H1 (cell line): ENCODE measurements at regions not wholly inside any gene's neighbourhood (a gene's known extent, or its start where the extent isn't known, plus 50 kb on each side); places are given as distances from the start of the nearest gene placed in this dataset.

Experiments used
- EGR1 ChIP-seq: IDR thresholded peaks from 2 replicates; pipeline ENCODE4 v1.6.1; 2011; ENCODE audit warnings: low read depth, low read length, borderline replicate concordance
- RXRA ChIP-seq: IDR thresholded peaks from 2 replicates; pipeline ENCODE4 v1.6.1; 2011; ENCODE audit warnings: low read depth, mild to moderate bottlenecking, low read length, moderate library complexity; ENCODE audit not compliant: insufficient read depth
- TAF1 ChIP-seq: IDR thresholded peaks from 2 replicates; pipeline ENCODE4 v1.6.1; 2011; ENCODE audit warnings: mild to moderate bottlenecking, low read depth, low read length

DNA sequence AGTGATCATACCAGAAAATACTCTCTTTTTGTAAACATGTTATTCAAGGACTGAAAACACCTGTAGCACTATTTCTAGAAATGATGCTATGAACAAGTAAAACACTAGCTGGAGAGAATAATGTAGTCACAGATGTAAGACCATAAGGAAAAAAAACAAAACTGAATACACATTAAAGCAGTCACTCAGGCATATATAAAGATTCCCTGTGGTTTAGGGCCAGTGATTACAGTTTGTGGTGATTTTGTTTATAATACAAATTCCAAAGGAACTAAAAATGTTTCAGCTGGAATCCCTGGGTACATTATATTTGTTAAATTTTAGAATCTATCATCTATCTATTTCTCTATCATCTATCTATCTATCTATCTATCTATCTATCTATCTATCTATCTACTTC, 777.8 kb upstream of the FRG1 start (continued):
- TF ChIP-seq EGR1 (no peak), TAF1 (no peak), RXRA (no peak)
